Peyer's patch (tissue), 4 donors: ENCODE measurements at regions not wholly inside any gene's neighbourhood (a gene's known extent, or its start where the extent isn't known, plus 50 kb on each side); places are given as distances from the start of the nearest gene placed in this dataset.

ENCODE experiments used
- DNase-seq, 3 donors: peaks; one replicate each; pipeline ENCODE4 v3.0.0-alpha.2; 2017 to 2019
- H3K27ac ChIP-seq, 4 donors: fragments of 200-600 bp; sonication (generic); one replicate each; pipeline ENCODE4 v1.5.1; 2016 to 2019
- H3K27me3 ChIP-seq, 2 donors: fragments of 200-600 bp; sonication (generic); one replicate each; pipeline ENCODE4 v1.5.1; 2019
- H3K36me3 ChIP-seq, 3 donors: fragments of 200-600 bp; sonication (generic); one replicate each; pipeline ENCODE4 v1.5.1; 2016 to 2019
- H3K4me1 ChIP-seq, 4 donors: fragments of 200-600 bp; sonication (generic); one replicate each; pipeline ENCODE4 v1.5.1; 2016 to 2019
- H3K4me3 ChIP-seq, 4 donors: fragments of 200-600 bp; sonication (generic); 1 replicate in 3 of 4; 2 replicates in 1 of 4; pipeline ENCODE4 v1.5.1; 2016 to 2019; ENCODE audit warnings: mild to moderate bottlenecking in 1 of 4
- H3K9me3 ChIP-seq, 4 donors: fragments of 200-600 bp; sonication (generic); one replicate each; pipeline ENCODE4 v1.5.1; 2016 to 2019; ENCODE audit warnings: mild to moderate bottlenecking in 1 of 4
- POLR2A ChIP-seq, 2 donors: fragments of 450-650 bp; IDR thresholded peaks; one replicate each; pipeline ENCODE4 v1.5.1; 2017; ENCODE audit warnings: antibody characterized with exemption in 2 of 2, mild to moderate bottlenecking in 2 of 2, moderate library complexity in 2 of 2
- TF ChIP-seq, protein P1 (sequence below), 6 experiments: fragments of 450-650 bp in 4 of 6; fragments of 200-600 bp in 2 of 6; sonication (generic) in 1 of 6; IDR thresholded peaks; one replicate each; pipeline ENCODE4 v1.5.1; 2017 to 2019; ENCODE audit warnings: antibody characterized with exemption in 6 of 6, mild to moderate bottlenecking in 3 of 6, moderate library complexity in 1 of 6

DNA sequence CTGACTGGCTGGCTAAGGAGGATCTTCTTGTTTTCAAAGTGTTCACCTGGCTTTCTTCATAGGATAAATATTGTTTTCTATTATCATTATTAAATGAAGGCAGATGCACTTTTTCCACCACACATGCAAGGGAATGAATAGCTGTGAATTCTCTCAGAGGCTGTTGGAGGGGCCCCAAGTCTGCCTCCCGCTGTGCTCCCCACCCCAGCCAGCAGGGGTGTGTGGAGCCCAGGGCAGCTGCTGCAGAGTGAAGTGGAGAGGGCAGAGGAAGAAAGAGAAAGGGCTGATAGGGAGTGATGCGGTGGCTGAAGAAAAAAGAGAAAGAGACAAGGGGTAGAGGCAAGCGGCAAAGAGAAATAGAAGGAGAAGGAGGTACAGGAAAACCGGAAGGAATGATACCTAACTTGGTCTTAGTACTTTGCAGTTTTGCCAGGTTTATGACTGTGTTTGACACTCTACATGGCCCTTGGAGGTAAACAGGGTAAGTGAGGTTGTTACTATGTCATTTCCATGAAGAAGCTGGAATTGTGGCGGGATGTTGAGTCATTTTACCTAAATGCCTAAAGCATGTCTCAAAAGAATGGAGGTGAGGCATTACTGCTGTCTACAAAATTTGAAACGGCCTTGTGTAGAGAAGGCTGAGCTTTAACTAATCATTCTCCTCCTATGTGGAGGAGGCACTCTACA is 145.7 kb upstream of the B3GAT1 start:
- no peak for TF ChIP-seq POLR2A (IDR thresholded peaks at IDR 0.05)
- TF ChIP-seq, protein P1, sequence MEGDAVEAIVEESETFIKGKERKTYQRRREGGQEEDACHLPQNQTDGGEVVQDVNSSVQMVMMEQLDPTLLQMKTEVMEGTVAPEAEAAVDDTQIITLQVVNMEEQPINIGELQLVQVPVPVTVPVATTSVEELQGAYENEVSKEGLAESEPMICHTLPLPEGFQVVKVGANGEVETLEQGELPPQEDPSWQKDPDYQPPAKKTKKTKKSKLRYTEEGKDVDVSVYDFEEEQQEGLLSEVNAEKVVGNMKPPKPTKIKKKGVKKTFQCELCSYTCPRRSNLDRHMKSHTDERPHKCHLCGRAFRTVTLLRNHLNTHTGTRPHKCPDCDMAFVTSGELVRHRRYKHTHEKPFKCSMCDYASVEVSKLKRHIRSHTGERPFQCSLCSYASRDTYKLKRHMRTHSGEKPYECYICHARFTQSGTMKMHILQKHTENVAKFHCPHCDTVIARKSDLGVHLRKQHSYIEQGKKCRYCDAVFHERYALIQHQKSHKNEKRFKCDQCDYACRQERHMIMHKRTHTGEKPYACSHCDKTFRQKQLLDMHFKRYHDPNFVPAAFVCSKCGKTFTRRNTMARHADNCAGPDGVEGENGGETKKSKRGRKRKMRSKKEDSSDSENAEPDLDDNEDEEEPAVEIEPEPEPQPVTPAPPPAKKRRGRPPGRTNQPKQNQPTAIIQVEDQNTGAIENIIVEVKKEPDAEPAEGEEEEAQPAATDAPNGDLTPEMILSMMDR (IDR thresholded peaks at IDR 0.05), result peak in 1 of 6 experiments; percentile 4
- no peak overlapping the region for H3K4me3 ChIP-seq
- H3K9me3 ChIP-seq, result no peaks in the 10 kb centered on the region
- no peaks in the 10 kb centered on the region for H3K4me1 ChIP-seq
- DNase-seq, result no peak
- H3K27me3 ChIP-seq, result no peaks in the 10 kb centered on the region
- H3K27ac ChIP-seq, result no peak overlapping the region
- H3K36me3 ChIP-seq, result no peaks in the 10 kb centered on the region

DNA sequence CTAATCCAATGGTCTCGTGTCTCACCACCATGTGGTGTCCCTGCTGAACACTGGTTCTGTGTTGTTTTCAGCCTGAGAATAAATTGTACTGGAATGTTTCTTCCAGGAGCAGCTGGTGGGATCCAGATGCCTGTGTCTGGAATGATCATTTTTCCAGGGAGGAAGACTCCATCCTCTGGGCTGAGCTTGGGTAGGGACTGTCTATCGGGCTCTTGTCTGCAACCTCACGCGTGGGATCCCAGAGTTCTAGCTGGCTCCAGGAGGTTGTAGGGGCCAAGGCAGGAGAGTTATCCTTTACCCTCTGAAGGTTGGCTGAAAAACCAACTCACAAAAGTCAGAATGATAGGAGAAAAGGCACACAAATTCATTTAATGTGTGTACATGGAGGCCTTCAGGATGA is 144.1 kb upstream of the B3GAT1 start:
- H3K27me3 ChIP-seq, result no peaks in the 10 kb centered on the region
- H3K4me1 ChIP-seq, result no peaks in the 10 kb centered on the region
- H3K9me3 ChIP-seq, result no peaks in the 10 kb centered on the region
- no peak overlapping the region for H3K4me3 ChIP-seq
- no peaks in the 10 kb centered on the region for H3K36me3 ChIP-seq
- H3K27ac ChIP-seq, result no peak overlapping the region
- TF ChIP-seq POLR2A (IDR thresholded peaks at IDR 0.05), result no peak
- TF ChIP-seq, protein P1 (IDR thresholded peaks at IDR 0.05), result no peak
- DNase-seq, result no peak

DNA sequence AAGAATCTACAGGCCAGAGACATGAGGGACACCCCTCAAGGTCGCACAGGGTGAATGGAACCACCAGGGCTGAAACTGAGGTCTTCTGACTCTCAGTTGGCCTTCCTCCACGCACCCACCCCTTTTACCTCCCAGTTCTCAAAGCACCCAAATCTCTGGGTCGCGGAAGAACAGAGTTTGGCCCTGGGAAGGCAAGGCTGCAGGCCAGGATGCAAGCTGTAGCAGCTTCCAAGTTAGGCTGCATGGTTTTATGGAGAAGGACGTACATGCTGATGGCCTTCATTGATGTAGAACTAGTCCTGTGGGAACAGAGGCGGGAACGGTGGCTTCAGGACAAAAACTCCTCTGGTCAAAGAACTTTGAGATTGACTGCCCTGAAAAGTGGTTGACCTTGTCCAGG is 143.5 kb upstream of the B3GAT1 start:
- H3K27me3 ChIP-seq, result no peaks in the 10 kb centered on the region
- H3K4me1 ChIP-seq, result no peaks in the 10 kb centered on the region
- no peak for TF ChIP-seq POLR2A (IDR thresholded peaks at IDR 0.05)
- TF ChIP-seq, protein P1 (IDR thresholded peaks at IDR 0.05), result no peak
- H3K4me3 ChIP-seq, result no peak overlapping the region
- H3K27ac ChIP-seq, result no peak overlapping the region
- H3K9me3 ChIP-seq, result no peaks in the 10 kb centered on the region
- no peak for DNase-seq
- no peaks in the 10 kb centered on the region for H3K36me3 ChIP-seq

DNA sequence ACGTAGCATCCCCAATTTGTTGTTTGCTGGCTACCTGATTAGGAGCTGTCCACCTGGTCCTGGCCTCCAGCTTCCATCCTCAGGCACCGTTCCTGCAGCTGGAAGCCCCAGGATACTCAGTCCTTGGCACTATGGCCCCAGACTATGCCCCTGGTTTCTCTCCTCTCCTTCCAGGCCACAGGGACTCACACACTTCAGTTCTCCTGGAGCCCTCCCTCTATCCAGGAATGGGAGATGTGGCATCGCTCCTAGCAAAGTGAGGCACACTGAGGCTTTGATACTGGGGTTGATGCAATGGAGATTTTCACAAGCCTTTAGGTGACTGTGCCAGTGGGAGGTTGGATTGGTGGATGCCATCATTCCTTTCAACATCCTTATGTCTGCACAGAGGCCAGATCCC is 142.8 kb upstream of the B3GAT1 start:
- Histone ChIP-seq H3K36me3 (no peaks in the 10 kb centered on the region), H3K4me3 (no peak overlapping the region), H3K27me3 (no peaks in the 10 kb centered on the region), H3K4me1 (no peaks in the 10 kb centered on the region), H3K9me3 (no peaks in the 10 kb centered on the region), H3K27ac (no peak overlapping the region)
- no peak for TF ChIP-seq POLR2A (IDR thresholded peaks at IDR 0.05)
- TF ChIP-seq, protein P1 (IDR thresholded peaks at IDR 0.05), result no peak
- no peak for DNase-seq

DNA sequence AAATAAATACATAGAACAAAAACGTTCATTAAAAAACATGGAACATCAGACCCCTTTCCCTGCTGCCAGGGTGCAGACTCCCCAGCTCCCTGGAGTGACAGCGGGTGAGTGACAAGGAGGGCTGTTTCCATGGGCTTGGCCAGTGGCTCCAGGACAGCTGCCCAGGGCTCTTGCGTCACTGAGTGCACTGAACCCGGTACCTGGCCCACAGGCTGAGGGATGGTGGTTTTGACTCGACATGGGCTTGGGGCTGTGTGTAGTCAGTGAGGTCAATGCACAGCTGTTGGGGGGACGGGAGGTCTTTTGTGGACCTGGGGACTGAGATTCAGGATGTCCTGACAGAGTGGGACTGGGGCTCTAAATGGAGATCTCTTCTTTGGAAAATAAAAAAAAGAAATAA is 142.1 kb upstream of the B3GAT1 start:
- Histone ChIP-seq H3K27ac (no peak overlapping the region), H3K36me3 (no peaks in the 10 kb centered on the region), H3K4me3 (no peak overlapping the region), H3K27me3 (no peaks in the 10 kb centered on the region), H3K9me3 (no peaks in the 10 kb centered on the region), H3K4me1 (no peaks in the 10 kb centered on the region)
- TF ChIP-seq, protein P1 (IDR thresholded peaks at IDR 0.05), result no peak
- TF ChIP-seq POLR2A (IDR thresholded peaks at IDR 0.05), result no peak
- no peak for DNase-seq

DNA sequence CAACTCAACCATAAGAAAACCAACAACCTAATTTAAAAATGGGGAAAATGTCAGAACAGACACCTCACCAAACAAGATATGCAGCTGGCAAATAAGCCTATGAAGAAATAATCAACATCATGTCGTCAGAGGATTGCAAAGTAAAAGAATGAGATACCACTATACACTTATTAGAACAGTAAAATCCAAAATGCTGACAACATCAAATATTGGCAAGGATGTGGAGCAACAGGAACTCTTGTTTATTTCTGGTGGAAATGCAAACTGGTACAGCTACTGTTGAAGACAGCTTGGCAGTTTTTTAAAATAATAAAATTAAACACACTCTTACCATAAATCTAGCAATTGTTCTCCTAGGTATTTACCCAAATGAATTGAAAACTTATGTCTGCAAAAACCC is 140.7 kb upstream of the B3GAT1 start:
- TF ChIP-seq, protein P1 (IDR thresholded peaks at IDR 0.05), result no peak
- TF ChIP-seq POLR2A (IDR thresholded peaks at IDR 0.05), result no peak
- H3K9me3 ChIP-seq, result no peaks in the 10 kb centered on the region
- H3K4me3 ChIP-seq, result no peak overlapping the region
- H3K36me3 ChIP-seq, result no peaks in the 10 kb centered on the region
- H3K4me1 ChIP-seq, result no peaks in the 10 kb centered on the region
- DNase-seq, result no peak
- H3K27me3 ChIP-seq, result no peaks in the 10 kb centered on the region
- no peak overlapping the region for H3K27ac ChIP-seq
